ENCODE measurements at regions not wholly inside any gene's neighbourhood (a gene's known extent, or its start where the extent isn't known, plus 50 kb on each side); places are given as distances from the start of the nearest gene placed in this dataset.

DNA sequence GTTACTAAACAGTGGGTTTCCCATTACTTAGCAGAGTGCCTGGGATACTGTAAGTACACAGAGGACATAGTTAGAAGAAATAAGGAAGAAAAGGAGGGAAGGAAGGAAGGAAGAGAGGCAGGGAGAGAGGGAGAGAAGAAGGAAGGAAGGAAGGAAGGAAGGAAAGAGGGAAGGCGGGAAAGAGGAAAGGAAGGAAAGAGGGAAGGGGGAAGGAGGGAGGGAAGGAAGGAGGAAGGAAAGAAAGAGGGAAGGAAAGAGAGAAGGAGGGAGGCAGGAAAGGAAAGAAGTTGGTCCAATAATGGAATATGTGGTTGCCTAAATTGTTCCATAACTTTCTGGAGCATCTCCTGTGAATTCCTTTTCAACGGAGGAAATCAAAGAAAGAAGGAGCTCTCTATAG, 1230.4 kb downstream of the AACS start:
- H3K9me3 ChIP-seq (ENCODE audit: severe bottlenecking) = no peaks in the 10 kb centered on the region
- no peaks in the 10 kb centered on the region for H3K27me3 ChIP-seq (ENCODE audit: insufficient read depth, poor library complexity, severe bottlenecking)
- H3K4me1 ChIP-seq (ENCODE audit: insufficient read depth, poor library complexity, severe bottlenecking) = no peaks in the 10 kb centered on the region
- no peak overlapping the region for H3K27ac ChIP-seq (ENCODE audit: poor library complexity, severe bottlenecking)
- H3K4me3 ChIP-seq (ENCODE audit: severe bottlenecking) = no peak overlapping the region
- no peak for ATAC-seq (ENCODE audit: low read depth)
- DNase-seq (ENCODE audit: low spot score) = no peak
- no peaks in the 10 kb centered on the region for H3K36me3 ChIP-seq (ENCODE audit: low read depth)
- TF ChIP-seq, protein P1, sequence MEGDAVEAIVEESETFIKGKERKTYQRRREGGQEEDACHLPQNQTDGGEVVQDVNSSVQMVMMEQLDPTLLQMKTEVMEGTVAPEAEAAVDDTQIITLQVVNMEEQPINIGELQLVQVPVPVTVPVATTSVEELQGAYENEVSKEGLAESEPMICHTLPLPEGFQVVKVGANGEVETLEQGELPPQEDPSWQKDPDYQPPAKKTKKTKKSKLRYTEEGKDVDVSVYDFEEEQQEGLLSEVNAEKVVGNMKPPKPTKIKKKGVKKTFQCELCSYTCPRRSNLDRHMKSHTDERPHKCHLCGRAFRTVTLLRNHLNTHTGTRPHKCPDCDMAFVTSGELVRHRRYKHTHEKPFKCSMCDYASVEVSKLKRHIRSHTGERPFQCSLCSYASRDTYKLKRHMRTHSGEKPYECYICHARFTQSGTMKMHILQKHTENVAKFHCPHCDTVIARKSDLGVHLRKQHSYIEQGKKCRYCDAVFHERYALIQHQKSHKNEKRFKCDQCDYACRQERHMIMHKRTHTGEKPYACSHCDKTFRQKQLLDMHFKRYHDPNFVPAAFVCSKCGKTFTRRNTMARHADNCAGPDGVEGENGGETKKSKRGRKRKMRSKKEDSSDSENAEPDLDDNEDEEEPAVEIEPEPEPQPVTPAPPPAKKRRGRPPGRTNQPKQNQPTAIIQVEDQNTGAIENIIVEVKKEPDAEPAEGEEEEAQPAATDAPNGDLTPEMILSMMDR (IDR thresholded peaks at IDR 0.05; ENCODE audit: poor library complexity, severe bottlenecking) = no peak

- Histone ChIP-seq H3K36me3 (ENCODE audit: low read depth) (no peaks in the 10 kb centered on the region), H3K27me3 (ENCODE audit: insufficient read depth, poor library complexity, severe bottlenecking) (no peaks in the 10 kb centered on the region), H3K27ac (ENCODE audit: poor library complexity, severe bottlenecking) (no peak overlapping the region), H3K9me3 (ENCODE audit: severe bottlenecking) (no peaks in the 10 kb centered on the region), H3K4me1 (ENCODE audit: insufficient read depth, poor library complexity, severe bottlenecking) (peaks cover 4% of the 10 kb centered on the region), H3K4me3 (ENCODE audit: severe bottlenecking) (no peak overlapping the region)
- TF ChIP-seq, protein P1 (IDR thresholded peaks at IDR 0.05; ENCODE audit: poor library complexity, severe bottlenecking) = no peak
- ATAC-seq (ENCODE audit: low read depth) (no peak), DNase-seq (ENCODE audit: low spot score) (no peak)
These were observed 1244.0 kb downstream of the AACS start for GRCh38 chr12:126309278-126309677.

DNA sequence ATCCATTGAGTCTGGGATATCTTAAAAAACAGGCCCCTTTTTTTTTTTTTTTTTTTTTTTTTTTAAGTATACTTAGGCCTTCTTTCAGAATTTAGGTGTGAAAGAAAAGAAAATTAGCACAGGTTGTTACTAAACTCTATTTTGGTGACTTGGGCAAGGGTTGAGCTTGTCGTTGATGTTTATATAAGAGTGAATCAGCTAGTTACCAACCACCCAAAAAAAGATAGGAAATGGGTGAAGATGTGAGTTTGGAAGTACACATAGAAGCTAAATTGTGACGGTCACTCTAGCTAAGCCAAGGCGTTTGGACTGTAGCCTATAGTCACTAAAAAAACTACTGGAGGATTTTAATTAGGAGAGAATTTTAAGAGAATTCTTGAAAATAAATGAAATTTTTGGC, 1247.2 kb downstream of the AACS start:
- ATAC-seq (ENCODE audit: low read depth) (no peak), DNase-seq (ENCODE audit: low spot score) (no peak)
- H3K27me3 ChIP-seq (ENCODE audit: insufficient read depth, poor library complexity, severe bottlenecking) = no peaks in the 10 kb centered on the region
- H3K4me1 ChIP-seq (ENCODE audit: insufficient read depth, poor library complexity, severe bottlenecking) = peaks cover 4% of the 10 kb centered on the region
- no peaks in the 10 kb centered on the region for H3K36me3 ChIP-seq (ENCODE audit: low read depth)
- H3K9me3 ChIP-seq (ENCODE audit: severe bottlenecking) = no peaks in the 10 kb centered on the region
- TF ChIP-seq, protein P1 (IDR thresholded peaks at IDR 0.05; ENCODE audit: poor library complexity, severe bottlenecking) = no peak
- H3K4me3 ChIP-seq (ENCODE audit: severe bottlenecking) = no peak overlapping the region
- H3K27ac ChIP-seq (ENCODE audit: poor library complexity, severe bottlenecking) = no peak overlapping the region

- Histone ChIP-seq H3K4me1 (ENCODE audit: insufficient read depth, poor library complexity, severe bottlenecking) (peaks cover 4% of the 10 kb centered on the region), H3K4me3 (ENCODE audit: severe bottlenecking) (no peak overlapping the region), H3K27ac (ENCODE audit: poor library complexity, severe bottlenecking) (no peak overlapping the region), H3K36me3 (ENCODE audit: low read depth) (no peaks in the 10 kb centered on the region), H3K9me3 (ENCODE audit: severe bottlenecking) (no peaks in the 10 kb centered on the region), H3K27me3 (ENCODE audit: insufficient read depth, poor library complexity, severe bottlenecking) (no peaks in the 10 kb centered on the region)
- DNase-seq (ENCODE audit: low spot score) (no peak), ATAC-seq (ENCODE audit: low read depth) (no peak)
- TF ChIP-seq, protein P1 (IDR thresholded peaks at IDR 0.05; ENCODE audit: poor library complexity, severe bottlenecking) = no peak
These were observed 1251.2 kb downstream of the AACS start for GRCh38 chr12:126316411-126316810.

GRCh38 chr12:126337556-126338441, 1272.6 kb downstream of the AACS start:
- Histone ChIP-seq H3K4me3 (ENCODE audit: severe bottlenecking) (no peak overlapping the region), H3K27me3 (ENCODE audit: insufficient read depth, poor library complexity, severe bottlenecking) (no peaks in the 10 kb centered on the region), H3K27ac (ENCODE audit: poor library complexity, severe bottlenecking) (no peak overlapping the region), H3K4me1 (ENCODE audit: insufficient read depth, poor library complexity, severe bottlenecking) (peaks cover 7% of the 10 kb centered on the region), H3K36me3 (ENCODE audit: low read depth) (no peaks in the 10 kb centered on the region), H3K9me3 (ENCODE audit: severe bottlenecking) (no peaks in the 10 kb centered on the region)
- TF ChIP-seq, protein P1 (IDR thresholded peaks at IDR 0.05; ENCODE audit: poor library complexity, severe bottlenecking) = no peak
- peak; percentile 96 for ATAC-seq (ENCODE audit: low read depth)
- DNase-seq (ENCODE audit: low spot score) = no peak
